ENCODE measurements at regions not wholly inside any gene's neighbourhood (a gene's known extent, or its start where the extent isn't known, plus 50 kb on each side); places are given as distances from the start of the nearest gene placed in this dataset.

GRCh38 chr2:71798266-71799012 lies 345.1 kb downstream of the DYSF start:
- no peak overlapping the region for H3K27ac ChIP-seq
- no peaks in the 10 kb centered on the region for H3K36me3 ChIP-seq
- peaks cover 3% of the 10 kb centered on the region for H3K4me1 ChIP-seq (ENCODE audit: low read depth)
- peak; percentile 55 to 71 for DNase-seq (ENCODE audit: low read depth in 1 of 2, low spot score in 1 of 2)
- no peaks in the 10 kb centered on the region for H3K9me3 ChIP-seq (ENCODE audit: low read depth)
- TF ChIP-seq, protein P1, sequence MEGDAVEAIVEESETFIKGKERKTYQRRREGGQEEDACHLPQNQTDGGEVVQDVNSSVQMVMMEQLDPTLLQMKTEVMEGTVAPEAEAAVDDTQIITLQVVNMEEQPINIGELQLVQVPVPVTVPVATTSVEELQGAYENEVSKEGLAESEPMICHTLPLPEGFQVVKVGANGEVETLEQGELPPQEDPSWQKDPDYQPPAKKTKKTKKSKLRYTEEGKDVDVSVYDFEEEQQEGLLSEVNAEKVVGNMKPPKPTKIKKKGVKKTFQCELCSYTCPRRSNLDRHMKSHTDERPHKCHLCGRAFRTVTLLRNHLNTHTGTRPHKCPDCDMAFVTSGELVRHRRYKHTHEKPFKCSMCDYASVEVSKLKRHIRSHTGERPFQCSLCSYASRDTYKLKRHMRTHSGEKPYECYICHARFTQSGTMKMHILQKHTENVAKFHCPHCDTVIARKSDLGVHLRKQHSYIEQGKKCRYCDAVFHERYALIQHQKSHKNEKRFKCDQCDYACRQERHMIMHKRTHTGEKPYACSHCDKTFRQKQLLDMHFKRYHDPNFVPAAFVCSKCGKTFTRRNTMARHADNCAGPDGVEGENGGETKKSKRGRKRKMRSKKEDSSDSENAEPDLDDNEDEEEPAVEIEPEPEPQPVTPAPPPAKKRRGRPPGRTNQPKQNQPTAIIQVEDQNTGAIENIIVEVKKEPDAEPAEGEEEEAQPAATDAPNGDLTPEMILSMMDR (IDR thresholded peaks at IDR 0.05; ENCODE audit: low read depth, low read length) = peak; percentile 96
- no peaks in the 10 kb centered on the region for H3K27me3 ChIP-seq
- H3K4me3 ChIP-seq = no peak overlapping the region

GRCh38 chr2:71797035-71797810 lies 343.9 kb downstream of the DYSF start:
- H3K27ac ChIP-seq = no peak overlapping the region
- H3K4me3 ChIP-seq = no peak overlapping the region
- TF ChIP-seq, protein P1 (IDR thresholded peaks at IDR 0.05; ENCODE audit: low read depth, low read length) = no peak
- no peaks in the 10 kb centered on the region for H3K36me3 ChIP-seq
- H3K27me3 ChIP-seq = no peaks in the 10 kb centered on the region
- no peak for DNase-seq (ENCODE audit: low read depth in 1 of 2, low spot score in 1 of 2)
- H3K9me3 ChIP-seq (ENCODE audit: low read depth) = no peaks in the 10 kb centered on the region
- H3K4me1 ChIP-seq (ENCODE audit: low read depth) = peaks cover 5% of the 10 kb centered on the region

GRCh38 chr2:71796174-71796593 lies 342.8 kb downstream of the DYSF start:
- no peaks in the 10 kb centered on the region for H3K9me3 ChIP-seq (ENCODE audit: low read depth)
- no peak overlapping the region for H3K4me3 ChIP-seq
- TF ChIP-seq, protein P1 (IDR thresholded peaks at IDR 0.05; ENCODE audit: low read depth, low read length) = no peak
- H3K4me1 ChIP-seq (ENCODE audit: low read depth) = peaks cover 8% of the 10 kb centered on the region
- H3K27ac ChIP-seq = no peak overlapping the region
- H3K27me3 ChIP-seq = no peaks in the 10 kb centered on the region
- H3K36me3 ChIP-seq = no peaks in the 10 kb centered on the region
- DNase-seq (ENCODE audit: low read depth in 1 of 2, low spot score in 1 of 2) = peak; percentile 19 to 27

DNA sequence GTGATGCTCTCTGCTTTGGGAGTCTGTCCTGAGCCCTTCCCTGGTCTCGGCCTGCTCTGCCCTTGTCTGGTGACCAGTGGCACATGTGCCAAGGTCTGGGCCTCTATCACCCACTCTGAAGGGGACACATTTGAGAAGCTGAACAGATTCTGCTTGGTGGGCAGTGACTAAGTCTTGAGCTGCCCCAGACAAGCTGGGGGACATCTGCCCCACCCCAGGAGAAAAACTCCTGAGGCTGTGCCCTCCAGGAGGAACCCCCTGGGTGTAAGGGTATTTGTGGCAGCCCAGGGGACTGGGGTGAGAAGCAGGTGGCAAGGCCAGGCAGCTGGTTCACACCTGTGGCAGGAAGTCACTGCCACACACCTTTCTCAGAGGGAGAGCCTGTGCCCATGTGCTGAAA lies 342.1 kb downstream of the DYSF start:
- Histone ChIP-seq H3K4me3 (no peak overlapping the region), H3K9me3 (ENCODE audit: low read depth) (no peaks in the 10 kb centered on the region), H3K4me1 (ENCODE audit: low read depth) (peaks cover 8% of the 10 kb centered on the region), H3K27me3 (no peaks in the 10 kb centered on the region), H3K36me3 (no peaks in the 10 kb centered on the region), H3K27ac (no peak overlapping the region)
- DNase-seq (ENCODE audit: low read depth in 1 of 2, low spot score in 1 of 2) = no peak
- TF ChIP-seq, protein P1 (IDR thresholded peaks at IDR 0.05; ENCODE audit: low read depth, low read length) = no peak

GRCh38 chr2:71794611-71795010 lies 341.2 kb downstream of the DYSF start:
- Histone ChIP-seq H3K27me3 (no peaks in the 10 kb centered on the region), H3K36me3 (no peaks in the 10 kb centered on the region), H3K4me3 (no peak overlapping the region), H3K9me3 (ENCODE audit: low read depth) (no peaks in the 10 kb centered on the region), H3K4me1 (ENCODE audit: low read depth) (peaks cover 8% of the 10 kb centered on the region), H3K27ac (no peak overlapping the region)
- TF ChIP-seq, protein P1 (IDR thresholded peaks at IDR 0.05; ENCODE audit: low read depth, low read length) = no peak
- DNase-seq (ENCODE audit: low read depth in 1 of 2, low spot score in 1 of 2) = no peak
